ENCODE measurements at regions not wholly inside any gene's neighbourhood (a gene's known extent, or its start where the extent isn't known, plus 50 kb on each side); places are given as distances from the start of the nearest gene placed in this dataset.

GRCh38 chr13:32947411-32948276 is 68.6 kb upstream of the KL start:
- H3K4me3 ChIP-seq (ENCODE audit: low read length in 3 of 3): no peak overlapping the region
- intact Hi-C loops (cut with DNase I): no loop called here
- H3K9ac ChIP-seq (ENCODE audit: low read length in 3 of 3): no peak overlapping the region
- no peaks in the 10 kb centered on the region for H3K27me3 ChIP-seq (ENCODE audit: control insufficient read depth, insufficient read depth, low read length)
- H3K27ac ChIP-seq (ENCODE audit: low read depth in 2 of 2, low read length in 2 of 2): peak overlapping the region in 1 of 2 donors; percentile 15
- TF ChIP-seq, protein P1, sequence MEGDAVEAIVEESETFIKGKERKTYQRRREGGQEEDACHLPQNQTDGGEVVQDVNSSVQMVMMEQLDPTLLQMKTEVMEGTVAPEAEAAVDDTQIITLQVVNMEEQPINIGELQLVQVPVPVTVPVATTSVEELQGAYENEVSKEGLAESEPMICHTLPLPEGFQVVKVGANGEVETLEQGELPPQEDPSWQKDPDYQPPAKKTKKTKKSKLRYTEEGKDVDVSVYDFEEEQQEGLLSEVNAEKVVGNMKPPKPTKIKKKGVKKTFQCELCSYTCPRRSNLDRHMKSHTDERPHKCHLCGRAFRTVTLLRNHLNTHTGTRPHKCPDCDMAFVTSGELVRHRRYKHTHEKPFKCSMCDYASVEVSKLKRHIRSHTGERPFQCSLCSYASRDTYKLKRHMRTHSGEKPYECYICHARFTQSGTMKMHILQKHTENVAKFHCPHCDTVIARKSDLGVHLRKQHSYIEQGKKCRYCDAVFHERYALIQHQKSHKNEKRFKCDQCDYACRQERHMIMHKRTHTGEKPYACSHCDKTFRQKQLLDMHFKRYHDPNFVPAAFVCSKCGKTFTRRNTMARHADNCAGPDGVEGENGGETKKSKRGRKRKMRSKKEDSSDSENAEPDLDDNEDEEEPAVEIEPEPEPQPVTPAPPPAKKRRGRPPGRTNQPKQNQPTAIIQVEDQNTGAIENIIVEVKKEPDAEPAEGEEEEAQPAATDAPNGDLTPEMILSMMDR (IDR thresholded peaks at IDR 0.05; ENCODE audit: borderline replicate concordance, extremely low read depth, insufficient read depth): no peak
- no peak for FAIRE-seq
- H3K4me1 ChIP-seq (ENCODE audit: control insufficient read depth in 2 of 3, insufficient read depth in 2 of 3, low read depth in 1 of 3, low read length in 3 of 3): peaks cover 0 to 13% (median 0%) of the 10 kb centered on the region in 3 donors
- no peaks in the 10 kb centered on the region for H3K9me3 ChIP-seq (ENCODE audit: control insufficient read depth in 2 of 3, insufficient read depth in 1 of 3, low read length in 3 of 3)
- DNase-seq: peak in 1 of 5 donors; percentile 27
- no peaks in the 10 kb centered on the region for H3K36me3 ChIP-seq (ENCODE audit: control insufficient read depth in 2 of 3, insufficient read depth in 3 of 3, low read length in 3 of 3)

DNA sequence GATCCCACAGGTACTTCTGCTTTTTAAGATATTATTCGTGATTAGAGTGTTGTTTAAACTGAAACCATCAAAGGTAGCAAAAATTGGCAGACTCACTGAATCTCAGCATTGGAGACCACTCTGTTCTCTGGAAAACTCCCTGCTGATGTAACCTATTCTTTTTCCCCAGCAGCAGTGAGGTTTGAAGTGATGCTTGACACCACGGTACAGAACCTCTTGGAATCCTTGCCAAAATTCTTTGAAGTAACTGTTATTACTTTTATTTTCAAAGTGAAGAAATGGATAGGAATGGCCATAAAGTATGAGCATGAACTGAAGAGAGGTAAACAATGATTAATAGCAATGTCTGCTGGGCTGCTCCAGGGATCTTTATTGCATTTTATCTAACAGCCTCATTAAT is 66.4 kb upstream of the KL start:
- no peak for FAIRE-seq
- no peak overlapping the region for H3K4me3 ChIP-seq (ENCODE audit: low read length in 3 of 3)
- H3K9me3 ChIP-seq (ENCODE audit: control insufficient read depth in 2 of 3, insufficient read depth in 1 of 3, low read length in 3 of 3): no peaks in the 10 kb centered on the region
- TF ChIP-seq, protein P1 (IDR thresholded peaks at IDR 0.05; ENCODE audit: borderline replicate concordance, extremely low read depth, insufficient read depth): no peak
- H3K36me3 ChIP-seq (ENCODE audit: control insufficient read depth in 2 of 3, insufficient read depth in 3 of 3, low read length in 3 of 3): no peaks in the 10 kb centered on the region
- no peaks in the 10 kb centered on the region for H3K27me3 ChIP-seq (ENCODE audit: control insufficient read depth, insufficient read depth, low read length)
- H3K9ac ChIP-seq (ENCODE audit: low read length in 3 of 3): no peak overlapping the region
- no peak for DNase-seq
- intact Hi-C loops (cut with DNase I): no loop called here
- peaks cover 0 to 13% (median 0%) of the 10 kb centered on the region in 3 donors for H3K4me1 ChIP-seq (ENCODE audit: control insufficient read depth in 2 of 3, insufficient read depth in 2 of 3, low read depth in 1 of 3, low read length in 3 of 3)
- H3K27ac ChIP-seq (ENCODE audit: low read depth in 2 of 2, low read length in 2 of 2): peak overlapping the region in 1 of 2 donors; percentile 26

- no peak for FAIRE-seq
- TF ChIP-seq, protein P1 (IDR thresholded peaks at IDR 0.05; ENCODE audit: borderline replicate concordance, extremely low read depth, insufficient read depth): no peak
- no peaks in the 10 kb centered on the region for H3K36me3 ChIP-seq (ENCODE audit: control insufficient read depth in 2 of 3, insufficient read depth in 3 of 3, low read length in 3 of 3)
Observed at GRCh38 chr13:32951580-32951979, 64.6 kb upstream of the KL start.

More at GRCh38 chr13:32951580-32951979, 64.6 kb upstream of the KL start:
- Histone ChIP-seq H3K4me3 (ENCODE audit: low read length in 3 of 3) (no peak overlapping the region), H3K9me3 (ENCODE audit: control insufficient read depth in 2 of 3, insufficient read depth in 1 of 3, low read length in 3 of 3) (no peaks in the 10 kb centered on the region), H3K27me3 (ENCODE audit: control insufficient read depth, insufficient read depth, low read length) (no peaks in the 10 kb centered on the region), H3K4me1 (ENCODE audit: control insufficient read depth in 2 of 3, insufficient read depth in 2 of 3, low read depth in 1 of 3, low read length in 3 of 3) (peaks cover 4 to 24% (median 5%) of the 10 kb centered on the region in 3 donors), H3K27ac (ENCODE audit: low read depth in 2 of 2, low read length in 2 of 2) (no peak overlapping the region), H3K9ac (ENCODE audit: low read length in 3 of 3) (no peak overlapping the region)
- no peak for DNase-seq
- intact Hi-C loops (cut with DNase I): no loop called here

Measured in kidney (tissue), 13 donors.